ENCODE measurements at regions not wholly inside any gene's neighbourhood (a gene's known extent, or its start where the extent isn't known, plus 50 kb on each side); places are given as distances from the start of the nearest gene placed in this dataset.

DNA sequence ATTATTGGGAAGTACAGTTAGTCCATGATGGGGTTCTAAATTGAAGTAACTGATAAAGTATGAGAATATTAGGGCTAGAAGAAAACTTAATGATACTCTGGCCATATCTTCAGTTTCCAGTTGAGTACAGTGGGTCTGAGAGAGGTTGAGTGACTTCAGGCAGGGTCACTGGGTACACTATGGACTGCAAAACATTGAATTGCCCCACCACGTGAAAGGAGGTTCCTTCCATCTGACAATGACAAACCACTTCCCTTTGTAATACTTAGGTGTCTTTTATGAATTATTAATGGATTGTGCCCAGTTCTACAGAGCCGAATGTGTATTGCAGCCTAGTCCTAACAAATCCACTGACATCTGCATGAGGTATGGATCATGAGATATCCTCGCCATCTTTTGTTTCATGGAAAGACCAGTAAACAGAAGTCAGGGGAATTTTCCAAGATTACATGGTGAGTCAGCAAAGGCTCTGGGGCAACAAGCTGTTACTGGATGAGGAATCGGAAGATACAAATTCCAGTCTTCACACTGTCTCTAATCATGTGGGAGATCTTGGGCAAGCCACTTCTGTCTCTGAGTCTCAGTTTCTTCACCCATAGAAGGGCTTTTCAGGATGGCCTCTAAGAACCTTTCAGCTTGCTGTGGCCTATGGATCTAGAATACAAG, 66.5 kb upstream of the BCL6 start:
- DNase-seq (ENCODE audit: low read depth, low spot score) (no peak), ATAC-seq (no peak)
- Histone ChIP-seq H3K9me2 (ENCODE audit: insufficient read depth) (no peaks in the 10 kb centered on the region), H3K4me2 (ENCODE audit: low read length) (no peak overlapping the region), H3K36me3 (ENCODE audit: control insufficient read depth in 1 of 2, insufficient read depth in 2 of 2, low read length in 2 of 2) (no peaks in the 10 kb centered on the region), H3K27ac (ENCODE audit: low read depth, low read length) (no peak overlapping the region), H3K79me2 (ENCODE audit: insufficient read depth, low read length) (no peaks in the 10 kb centered on the region), H3K27me3 (ENCODE audit: insufficient read depth, low read length) (no peaks in the 10 kb centered on the region), H4K20me1 (ENCODE audit: insufficient read depth) (no peaks in the 10 kb centered on the region), H3K4me3 (replicated peaks in 1 of 2; ENCODE audit: low read depth in 1 of 2, low read length in 2 of 2) (no peak overlapping the region), H3K9me3 (ENCODE audit: control insufficient read depth in 1 of 2, insufficient read depth in 1 of 2, low read depth in 1 of 2, low read length in 2 of 2) (no peaks in the 10 kb centered on the region), H3K4me1 (ENCODE audit: control insufficient read depth in 1 of 2, insufficient read depth in 2 of 2, low read length in 2 of 2) (no peaks in the 10 kb centered on the region), H3K9ac (ENCODE audit: low read length) (no peak overlapping the region), H2AFZ (ENCODE audit: low read depth, low read length, poor library complexity, severe bottlenecking) (no peak overlapping the region)
- RAD21 ChIA-PET (ENCODE audit: low non-redundant PET in 1 of 2, low total read pairs in 2 of 2, uncharacterized antibody in 2 of 2, unreplicated experiment in 2 of 2), result no interaction called here
- intact Hi-C loops (cut with micrococcal nuclease), result no loop called here
- no peak for TF ChIP-seq EGR1 (IDR thresholded peaks at IDR 0.05; ENCODE audit: low read depth)
- TF ChIP-seq, protein P1, sequence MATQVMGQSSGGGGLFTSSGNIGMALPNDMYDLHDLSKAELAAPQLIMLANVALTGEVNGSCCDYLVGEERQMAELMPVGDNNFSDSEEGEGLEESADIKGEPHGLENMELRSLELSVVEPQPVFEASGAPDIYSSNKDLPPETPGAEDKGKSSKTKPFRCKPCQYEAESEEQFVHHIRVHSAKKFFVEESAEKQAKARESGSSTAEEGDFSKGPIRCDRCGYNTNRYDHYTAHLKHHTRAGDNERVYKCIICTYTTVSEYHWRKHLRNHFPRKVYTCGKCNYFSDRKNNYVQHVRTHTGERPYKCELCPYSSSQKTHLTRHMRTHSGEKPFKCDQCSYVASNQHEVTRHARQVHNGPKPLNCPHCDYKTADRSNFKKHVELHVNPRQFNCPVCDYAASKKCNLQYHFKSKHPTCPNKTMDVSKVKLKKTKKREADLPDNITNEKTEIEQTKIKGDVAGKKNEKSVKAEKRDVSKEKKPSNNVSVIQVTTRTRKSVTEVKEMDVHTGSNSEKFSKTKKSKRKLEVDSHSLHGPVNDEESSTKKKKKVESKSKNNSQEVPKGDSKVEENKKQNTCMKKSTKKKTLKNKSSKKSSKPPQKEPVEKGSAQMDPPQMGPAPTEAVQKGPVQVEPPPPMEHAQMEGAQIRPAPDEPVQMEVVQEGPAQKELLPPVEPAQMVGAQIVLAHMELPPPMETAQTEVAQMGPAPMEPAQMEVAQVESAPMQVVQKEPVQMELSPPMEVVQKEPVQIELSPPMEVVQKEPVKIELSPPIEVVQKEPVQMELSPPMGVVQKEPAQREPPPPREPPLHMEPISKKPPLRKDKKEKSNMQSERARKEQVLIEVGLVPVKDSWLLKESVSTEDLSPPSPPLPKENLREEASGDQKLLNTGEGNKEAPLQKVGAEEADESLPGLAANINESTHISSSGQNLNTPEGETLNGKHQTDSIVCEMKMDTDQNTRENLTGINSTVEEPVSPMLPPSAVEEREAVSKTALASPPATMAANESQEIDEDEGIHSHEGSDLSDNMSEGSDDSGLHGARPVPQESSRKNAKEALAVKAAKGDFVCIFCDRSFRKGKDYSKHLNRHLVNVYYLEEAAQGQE (IDR thresholded peaks at IDR 0.05; ENCODE audit: low read depth), result no peak
- TF ChIP-seq POLR2A (IDR thresholded peaks at IDR 0.05; ENCODE audit: borderline replicate concordance, extremely low read depth, insufficient read depth, insufficient read length), result no peak
- no peak for TF ChIP-seq JUND (IDR thresholded peaks at IDR 0.05)
- no peak for TF ChIP-seq MAX (IDR thresholded peaks at IDR 0.05)
- no peak for TF ChIP-seq YY1 (IDR thresholded peaks at IDR 0.05; ENCODE audit: extremely low read depth, insufficient replicate concordance, low read depth, low read length)
- POLR2A ChIA-PET, result no interaction called here
- CTCF ChIA-PET, result no interaction called here
- no TSS peak for BruUV-seq (replicated peaks)

DNA sequence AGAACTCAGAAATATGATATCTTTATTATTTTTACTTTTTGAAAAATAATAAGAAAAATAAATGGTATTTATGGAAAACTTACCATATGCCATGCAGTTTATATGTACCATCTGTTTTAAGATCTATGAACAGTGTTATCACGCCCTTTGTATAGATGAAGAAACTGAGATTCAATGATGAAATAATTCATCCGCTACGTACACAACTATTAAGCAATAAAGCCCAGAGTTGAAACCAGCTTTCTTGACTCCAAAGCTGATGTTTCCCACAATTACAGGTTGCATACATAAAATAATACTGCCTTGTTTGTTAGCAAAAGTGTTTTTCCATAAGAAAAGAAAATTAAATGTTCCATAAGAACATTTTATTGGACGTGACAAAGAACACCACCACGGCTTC, 67.2 kb upstream of the BCL6 start:
- Histone ChIP-seq H3K27ac (ENCODE audit: low read depth, low read length) (no peak overlapping the region), H3K9me2 (ENCODE audit: insufficient read depth) (no peaks in the 10 kb centered on the region), H3K9ac (ENCODE audit: low read length) (no peak overlapping the region), H3K4me1 (ENCODE audit: control insufficient read depth in 1 of 2, insufficient read depth in 2 of 2, low read length in 2 of 2) (no peaks in the 10 kb centered on the region), H4K20me1 (ENCODE audit: insufficient read depth) (no peaks in the 10 kb centered on the region), H2AFZ (ENCODE audit: low read depth, low read length, poor library complexity, severe bottlenecking) (no peak overlapping the region), H3K27me3 (ENCODE audit: insufficient read depth, low read length) (no peaks in the 10 kb centered on the region), H3K79me2 (ENCODE audit: insufficient read depth, low read length) (no peaks in the 10 kb centered on the region), H3K36me3 (ENCODE audit: control insufficient read depth in 1 of 2, insufficient read depth in 2 of 2, low read length in 2 of 2) (no peaks in the 10 kb centered on the region), H3K9me3 (ENCODE audit: control insufficient read depth in 1 of 2, insufficient read depth in 1 of 2, low read depth in 1 of 2, low read length in 2 of 2) (no peaks in the 10 kb centered on the region), H3K4me2 (ENCODE audit: low read length) (no peak overlapping the region), H3K4me3 (replicated peaks in 1 of 2; ENCODE audit: low read depth in 1 of 2, low read length in 2 of 2) (no peak overlapping the region)
- RAD21 ChIA-PET (ENCODE audit: low non-redundant PET in 1 of 2, low total read pairs in 2 of 2, uncharacterized antibody in 2 of 2, unreplicated experiment in 2 of 2), result no interaction called here
- POLR2A ChIA-PET, result no interaction called here
- ATAC-seq (no peak), DNase-seq (ENCODE audit: low read depth, low spot score) (no peak)
- no TSS peak for BruUV-seq (replicated peaks)
- intact Hi-C loops (cut with micrococcal nuclease), result no loop called here
- TF ChIP-seq YY1 (IDR thresholded peaks at IDR 0.05; ENCODE audit: extremely low read depth, insufficient replicate concordance, low read depth, low read length), result no peak
- TF ChIP-seq SP1 (IDR thresholded peaks at IDR 0.05; ENCODE audit: low read depth), result no peak
- CTCF ChIA-PET, result no interaction called here

Data from HCT116 (cell line).